ENCODE measurements at regions not wholly inside any gene's neighbourhood (a gene's known extent, or its start where the extent isn't known, plus 50 kb on each side); places are given as distances from the start of the nearest gene placed in this dataset.
A peak's percentile ranks its signal among the peaks of the same experiment; 100 is the strongest.

DNA sequence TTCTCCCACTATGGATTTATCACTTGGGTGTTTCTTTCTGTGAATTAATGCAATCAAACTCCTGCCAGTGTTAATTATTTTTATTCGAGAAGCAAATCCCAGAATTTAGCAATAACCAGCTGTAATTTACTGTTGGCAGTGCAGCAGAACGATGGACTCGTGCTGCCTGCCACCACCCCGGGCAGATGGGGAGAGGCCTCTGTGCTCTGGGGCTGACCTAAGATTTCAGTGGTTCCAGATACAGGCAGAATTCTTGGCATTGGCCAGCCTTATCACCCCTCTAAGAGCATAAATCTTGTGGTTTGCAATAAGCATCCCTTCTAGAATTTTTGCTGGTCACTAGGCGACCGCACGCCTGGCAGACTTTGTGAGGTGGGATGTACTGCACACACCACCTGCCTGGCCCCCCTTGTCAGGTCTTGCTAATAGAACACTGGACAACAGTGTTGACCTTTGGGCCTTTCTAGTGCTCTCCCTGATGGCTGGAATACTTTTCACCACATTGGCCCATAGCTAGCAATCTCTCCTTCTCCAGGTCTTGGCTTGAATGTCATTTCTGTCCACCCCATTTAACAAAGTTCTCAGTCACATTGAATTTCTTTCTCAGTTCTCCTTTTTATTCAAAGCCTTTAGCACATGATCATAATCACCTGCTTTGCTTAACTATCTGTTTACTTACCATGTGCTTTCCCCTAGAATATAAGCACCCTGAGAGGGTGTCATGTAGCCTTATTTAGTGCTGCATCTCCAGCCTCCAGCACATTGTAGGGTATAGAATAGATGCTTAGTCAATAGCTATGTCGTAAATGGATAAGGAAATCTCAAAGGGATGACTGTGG is 122.1 kb upstream of the DYNLRB2 start:
- DNase-seq: no peak

GRCh38 chr16:80417706-80418271 is 123.0 kb upstream of the DYNLRB2 start:
- DNase-seq: no peak

DNA sequence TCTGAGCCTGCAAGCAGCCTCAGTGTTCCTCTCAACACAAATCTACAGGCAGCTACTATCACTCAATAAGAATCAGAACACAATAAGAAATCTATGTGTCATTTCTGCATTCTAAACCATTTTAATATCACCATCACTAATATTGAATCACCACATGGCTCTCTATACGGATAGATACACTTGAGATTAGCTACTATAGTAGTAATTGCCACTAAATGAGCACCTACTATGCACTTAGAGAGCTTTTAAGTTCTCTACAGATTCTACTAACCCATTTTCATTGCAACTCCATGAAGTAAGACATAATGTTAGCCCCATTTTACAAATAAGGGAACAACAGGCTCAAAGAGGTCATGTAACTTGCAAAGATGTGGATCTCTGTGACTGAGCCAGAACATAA is 132.8 kb upstream of the DYNLRB2 start:
- DNase-seq: no peak

DNA sequence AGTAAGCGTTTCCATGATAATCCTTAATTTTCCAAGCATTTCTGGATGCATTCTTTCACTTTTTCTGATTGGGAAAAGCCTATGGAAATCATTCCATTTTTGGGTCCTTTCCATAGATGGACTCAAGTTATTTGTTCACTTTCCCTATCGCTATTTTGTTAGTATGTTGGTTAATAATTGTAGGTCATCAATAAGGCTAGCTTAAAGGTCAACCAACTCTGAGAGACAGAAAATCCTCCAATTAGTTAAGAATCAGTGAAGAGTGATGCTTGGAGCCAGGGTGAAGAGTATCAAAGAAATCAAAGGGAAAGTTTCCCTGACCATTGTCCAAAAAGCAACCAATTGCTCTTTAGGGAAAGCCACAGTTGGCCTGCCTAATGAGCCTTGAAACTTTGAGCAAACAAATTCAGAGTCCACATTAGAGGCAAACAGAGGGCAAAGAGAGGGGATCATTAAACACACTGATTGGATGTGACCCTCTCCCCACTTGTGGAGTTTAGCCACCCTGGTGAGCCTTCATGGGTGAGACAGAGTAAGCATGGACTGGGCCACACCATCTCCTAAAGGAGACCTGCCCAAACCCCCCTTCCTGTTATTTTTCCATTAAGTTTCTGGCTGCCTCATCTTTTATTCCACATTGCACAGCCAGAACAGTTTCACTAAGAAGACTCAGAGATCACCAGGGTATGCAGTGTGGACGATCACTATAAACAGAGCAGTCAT is 133.4 kb upstream of the DYNLRB2 start:
- no peak for DNase-seq

DNA sequence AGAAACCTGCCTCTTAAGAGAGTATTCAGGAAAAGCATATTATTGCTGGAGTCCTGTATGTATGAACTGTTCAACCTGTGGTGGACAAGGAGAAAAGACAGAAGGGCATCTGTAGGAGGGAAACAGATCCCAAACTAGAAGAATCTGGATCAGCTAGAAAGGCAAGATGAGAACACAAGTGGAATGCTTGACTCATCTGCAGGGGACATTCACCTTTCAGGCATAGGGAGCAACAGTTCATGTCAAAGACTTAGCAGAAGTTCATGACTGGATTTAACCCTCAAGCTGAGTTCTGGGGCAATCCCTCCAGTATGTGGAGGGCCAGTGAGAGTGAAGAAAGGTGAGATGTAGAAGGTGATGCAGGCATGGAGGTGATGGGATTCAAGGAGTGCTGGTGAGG is 135.9 kb upstream of the DYNLRB2 start:
- DNase-seq: no peak

DNA sequence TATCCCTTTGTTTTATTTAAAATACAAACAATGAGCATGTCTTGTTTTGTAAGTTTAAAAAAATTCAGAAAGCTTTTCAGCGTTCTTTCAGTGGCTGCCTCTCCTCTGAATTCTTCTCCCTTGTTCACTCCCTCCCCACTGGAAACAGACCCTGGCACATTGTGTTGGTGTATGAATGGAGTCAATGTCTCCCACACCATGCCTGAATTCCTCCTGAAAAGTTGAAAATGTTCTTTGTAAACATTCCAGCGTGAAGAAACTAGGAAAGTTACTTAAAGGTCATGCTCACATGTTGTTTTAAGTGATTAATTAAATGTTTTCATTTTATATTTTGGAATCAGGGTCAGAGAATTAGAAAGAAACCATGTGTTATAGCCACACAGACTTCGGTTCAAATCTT is 136.9 kb upstream of the DYNLRB2 start:
- no peak for DNase-seq

GRCh38 chr16:80390871-80391489 is 149.8 kb upstream of the DYNLRB2 start:
- no peak for DNase-seq

- DNase-seq: no peak
Measured at GRCh38 chr16:80390046-80390445, 150.7 kb upstream of the DYNLRB2 start.

DNA sequence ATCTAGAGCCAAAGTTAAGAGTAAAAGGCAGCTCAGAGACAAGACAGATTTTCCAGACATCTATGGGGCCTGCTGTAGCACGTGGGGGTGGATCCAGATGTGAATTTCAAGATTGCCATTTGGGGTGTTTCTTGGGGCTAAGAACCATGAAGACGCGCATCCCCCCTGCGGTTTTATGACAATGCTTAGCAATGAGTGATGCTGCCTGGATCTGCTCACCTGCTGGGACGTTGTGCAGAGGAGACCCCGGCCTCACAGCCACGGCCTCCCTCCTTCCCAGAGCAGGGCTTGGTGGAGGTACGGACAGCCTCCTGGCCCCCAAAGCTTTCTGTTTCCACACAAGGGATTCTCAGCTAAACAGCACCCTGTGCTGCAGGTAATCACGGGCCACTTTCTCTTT is 151.5 kb upstream of the DYNLRB2 start:
- DNase-seq: no peak

- no peak for DNase-seq
Measured at GRCh38 chr16:80387318-80387921, 153.4 kb upstream of the DYNLRB2 start.

- DNase-seq: no peak
Measured at GRCh38 chr16:80384862-80385261, 155.9 kb upstream of the DYNLRB2 start.

- no peak for DNase-seq
Measured at GRCh38 chr16:80380514-80380913, 160.3 kb upstream of the DYNLRB2 start.

DNA sequence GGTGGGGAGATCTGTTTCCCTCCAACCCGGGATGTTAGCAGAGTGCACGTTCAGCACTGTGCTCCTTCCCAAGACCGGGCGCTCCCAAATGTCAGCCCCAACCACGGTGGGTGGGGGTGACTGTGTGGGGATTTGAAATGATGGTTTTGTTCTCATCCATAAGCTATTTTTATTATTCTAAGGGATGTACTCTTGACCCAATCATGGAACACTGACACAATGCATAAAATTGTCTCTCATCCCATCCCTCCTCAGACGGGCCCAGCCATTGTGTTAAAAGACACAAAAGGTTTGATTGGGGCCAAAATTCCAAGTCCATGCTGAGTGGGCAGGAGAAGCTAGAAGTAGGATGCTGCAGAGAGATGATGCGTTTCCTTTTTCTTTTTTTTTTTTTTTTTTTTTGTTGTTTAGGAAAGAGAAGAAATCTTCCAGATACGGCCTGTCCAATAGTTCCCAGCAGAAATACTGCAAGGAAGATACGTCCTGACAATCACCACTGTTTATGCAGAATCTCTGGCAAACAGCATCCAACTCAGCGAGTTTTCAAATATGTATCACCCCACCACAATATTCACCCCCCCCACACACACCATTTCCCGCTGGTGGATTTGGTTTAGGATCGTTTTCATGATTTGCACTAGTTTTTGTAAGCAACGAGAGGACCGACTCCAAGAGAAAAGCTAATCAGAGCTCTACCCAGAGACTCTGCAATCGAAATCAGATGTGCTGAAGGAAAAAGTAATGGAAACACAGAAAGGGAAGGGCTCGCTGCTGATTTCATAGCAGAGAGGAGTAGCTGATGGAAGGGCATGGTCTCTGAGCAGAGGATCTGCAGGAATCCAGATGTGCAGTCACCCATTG is 163.5 kb upstream of the DYNLRB2 start:
- no peak for DNase-seq

- no peak for DNase-seq
Measured at GRCh38 chr16:80375973-80376372, 164.8 kb upstream of the DYNLRB2 start.

GRCh38 chr16:80375513-80375912 is 165.3 kb upstream of the DYNLRB2 start:
- no peak for DNase-seq

DNA sequence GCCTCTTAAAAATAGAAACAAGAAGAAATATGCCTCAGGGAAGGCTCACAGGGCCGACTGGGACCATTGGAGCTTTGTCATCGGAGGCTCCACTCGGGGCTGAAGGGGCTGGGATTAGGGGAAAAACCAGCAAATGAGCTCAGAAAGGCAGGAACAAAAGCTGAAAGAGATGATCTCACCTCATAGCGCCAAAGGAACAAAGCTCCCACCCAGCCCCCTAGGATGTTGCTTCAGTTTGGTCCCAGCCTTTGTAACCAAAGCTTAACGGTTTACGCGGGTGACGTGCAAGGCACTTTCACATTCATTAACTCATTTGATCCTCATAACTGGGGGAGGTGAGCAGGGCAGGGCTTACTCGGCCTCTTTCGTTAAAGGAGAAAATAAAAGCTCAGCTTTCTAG is 168.5 kb upstream of the DYNLRB2 start:
- DNase-seq: no peak

DNA sequence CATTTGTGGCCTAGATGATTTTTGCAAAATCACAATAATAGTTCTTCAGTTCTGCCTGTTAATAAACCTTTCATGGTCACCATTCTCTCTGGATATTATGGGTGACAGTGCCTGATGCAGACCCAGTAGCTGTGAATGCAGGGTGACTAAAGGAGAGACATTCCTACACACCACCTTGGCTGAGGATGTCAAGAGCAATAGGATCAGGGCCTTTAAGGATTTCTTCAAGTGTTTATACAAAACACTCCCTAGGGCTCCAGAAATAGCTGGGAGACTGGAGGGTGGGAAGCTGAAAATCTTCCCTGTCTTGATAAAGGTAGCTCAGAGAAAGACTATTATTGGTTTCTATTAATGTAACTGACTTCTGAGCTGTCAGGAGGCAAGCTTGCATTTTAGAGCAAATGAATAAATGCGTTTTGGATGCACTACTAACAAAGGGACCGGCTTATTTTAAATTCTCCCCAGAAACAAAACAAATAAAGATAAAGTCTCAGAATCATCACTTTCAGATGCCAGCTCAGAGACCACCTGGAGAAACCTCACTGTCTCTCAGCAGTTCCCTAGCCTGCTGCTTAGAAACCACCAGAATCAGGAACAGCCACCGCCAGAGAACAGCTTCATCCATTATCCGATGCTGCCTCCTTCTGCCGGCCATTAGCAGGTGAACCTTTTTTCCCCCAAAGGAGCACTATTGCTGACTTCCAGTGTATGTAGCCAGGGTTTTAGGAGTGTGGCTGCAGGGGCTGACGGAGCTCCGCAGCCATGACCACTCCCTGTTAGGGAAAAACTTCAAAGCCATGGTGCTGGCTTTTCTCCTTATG is 171.4 kb upstream of the DYNLRB2 start:
- peak; percentile 22 for DNase-seq

- no peak for DNase-seq
Measured at GRCh38 chr16:80367037-80367658, 173.6 kb upstream of the DYNLRB2 start.

DNA sequence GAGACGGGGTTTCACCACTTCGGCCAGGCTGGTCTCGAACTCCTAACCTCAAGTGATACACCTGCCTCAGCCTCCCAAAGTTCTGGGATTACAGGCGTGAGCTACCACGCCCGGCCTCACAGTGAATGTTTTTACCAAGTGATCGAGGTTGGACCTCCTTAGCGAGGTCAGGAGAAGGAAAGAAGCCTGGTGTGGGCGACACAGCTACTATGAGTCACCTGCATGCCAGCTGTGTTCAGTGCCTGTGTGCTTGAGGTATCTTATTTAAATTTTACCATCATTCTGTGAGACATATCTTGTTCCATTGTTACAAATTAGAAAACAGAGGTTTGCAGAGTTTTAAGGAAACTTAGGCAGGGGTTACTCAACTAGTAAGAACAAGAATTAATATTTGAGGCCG is 174.8 kb upstream of the DYNLRB2 start:
- no peak for DNase-seq

- DNase-seq: no peak
Measured at GRCh38 chr16:80362816-80363215, 178.0 kb upstream of the DYNLRB2 start.

- DNase-seq: no peak
Measured at GRCh38 chr16:80356365-80356764, 184.4 kb upstream of the DYNLRB2 start.
